22Rv1 (cell line): ENCODE measurements at regions not wholly inside any gene's neighbourhood (a gene's known extent, or its start where the extent isn't known, plus 50 kb on each side); places are given as distances from the start of the nearest gene placed in this dataset.

Source experiments
- H3K27ac ChIP-seq: fragments of 450-650 bp; 2 replicates; pipeline ENCODE4 v1.5.1; 2017
- ZFX ChIP-seq: fragments of 450-650 bp; IDR thresholded peaks from 2 replicates; pipeline ENCODE4 v1.6.1; 2017; ENCODE audit warnings: antibody characterized with exemption, borderline replicate concordance
- TF ChIP-seq, protein P1 (sequence below): fragments of 450-650 bp; IDR thresholded peaks from 2 replicates; pipeline ENCODE4 v1.5.1; 2017; ENCODE audit warnings: mild to moderate bottlenecking

DNA sequence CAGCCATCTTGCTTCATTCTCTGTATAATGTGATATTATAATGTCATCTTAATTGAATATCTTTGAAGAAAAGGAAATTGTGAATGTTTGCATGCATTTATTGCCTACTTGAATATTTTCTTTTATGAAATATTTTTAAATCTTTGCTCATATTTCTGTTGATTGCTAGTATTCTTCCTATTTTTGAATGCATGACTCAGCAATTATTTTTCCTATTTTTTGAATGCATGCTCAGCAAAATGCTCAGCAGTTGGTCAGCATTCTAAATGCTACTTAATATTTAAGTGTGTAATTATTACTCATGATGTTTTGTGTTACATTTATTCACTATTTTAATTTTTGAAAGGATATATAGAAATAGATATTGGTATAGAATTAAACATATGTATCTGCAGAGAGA, 378.3 kb downstream of the CCER1 start:
- TF ChIP-seq, protein P1, sequence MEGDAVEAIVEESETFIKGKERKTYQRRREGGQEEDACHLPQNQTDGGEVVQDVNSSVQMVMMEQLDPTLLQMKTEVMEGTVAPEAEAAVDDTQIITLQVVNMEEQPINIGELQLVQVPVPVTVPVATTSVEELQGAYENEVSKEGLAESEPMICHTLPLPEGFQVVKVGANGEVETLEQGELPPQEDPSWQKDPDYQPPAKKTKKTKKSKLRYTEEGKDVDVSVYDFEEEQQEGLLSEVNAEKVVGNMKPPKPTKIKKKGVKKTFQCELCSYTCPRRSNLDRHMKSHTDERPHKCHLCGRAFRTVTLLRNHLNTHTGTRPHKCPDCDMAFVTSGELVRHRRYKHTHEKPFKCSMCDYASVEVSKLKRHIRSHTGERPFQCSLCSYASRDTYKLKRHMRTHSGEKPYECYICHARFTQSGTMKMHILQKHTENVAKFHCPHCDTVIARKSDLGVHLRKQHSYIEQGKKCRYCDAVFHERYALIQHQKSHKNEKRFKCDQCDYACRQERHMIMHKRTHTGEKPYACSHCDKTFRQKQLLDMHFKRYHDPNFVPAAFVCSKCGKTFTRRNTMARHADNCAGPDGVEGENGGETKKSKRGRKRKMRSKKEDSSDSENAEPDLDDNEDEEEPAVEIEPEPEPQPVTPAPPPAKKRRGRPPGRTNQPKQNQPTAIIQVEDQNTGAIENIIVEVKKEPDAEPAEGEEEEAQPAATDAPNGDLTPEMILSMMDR, result no peak
- no peak for TF ChIP-seq ZFX
- no peak overlapping the region for H3K27ac ChIP-seq

DNA sequence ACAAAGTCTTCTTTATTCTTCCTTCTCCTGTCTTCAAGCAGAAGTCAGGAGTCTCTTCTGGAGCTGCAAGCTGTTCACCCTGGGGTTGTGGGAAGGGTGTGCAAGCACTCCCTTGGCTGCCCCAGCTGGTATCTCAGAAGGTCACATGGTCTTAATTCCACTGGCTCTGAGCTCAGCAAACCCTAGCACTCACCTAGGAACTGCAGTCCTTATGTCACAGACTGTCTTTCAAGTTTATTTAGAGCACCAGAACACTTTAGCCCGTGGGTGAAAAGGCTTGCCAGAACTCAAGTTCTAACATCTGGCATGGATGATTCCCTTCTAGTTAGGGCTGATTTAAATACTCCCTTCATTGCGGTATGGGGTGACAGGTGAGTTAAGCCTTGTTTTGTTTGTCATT, 379.0 kb downstream of the CCER1 start:
- no peak overlapping the region for H3K27ac ChIP-seq

DNA sequence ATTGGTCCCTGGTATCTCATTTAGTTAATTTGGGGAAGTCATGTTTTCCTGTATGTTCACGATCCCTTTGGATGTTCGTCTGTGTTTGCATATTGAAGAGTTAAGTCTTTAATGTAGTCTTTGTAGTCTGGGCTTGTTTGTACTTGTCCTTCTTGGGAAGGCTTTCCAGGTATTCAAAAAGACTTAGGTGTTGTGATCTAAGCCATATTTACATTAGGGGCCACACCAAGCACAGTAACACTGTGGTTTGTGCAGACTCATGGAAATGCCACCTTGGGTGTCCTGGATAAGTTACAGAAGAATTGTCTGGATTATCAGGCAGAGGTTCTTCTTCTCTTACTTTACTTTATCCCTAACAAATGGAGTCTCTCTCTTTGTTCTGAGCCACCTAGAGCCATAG, 380.3 kb downstream of the CCER1 start:
- no peak for TF ChIP-seq ZFX
- TF ChIP-seq, protein P1, result no peak
- no peak overlapping the region for H3K27ac ChIP-seq

More for the DNA sequence above, 379.0 kb downstream of the CCER1 start:
- TF ChIP-seq ZFX, result no peak
- TF ChIP-seq, protein P1, result no peak

DNA sequence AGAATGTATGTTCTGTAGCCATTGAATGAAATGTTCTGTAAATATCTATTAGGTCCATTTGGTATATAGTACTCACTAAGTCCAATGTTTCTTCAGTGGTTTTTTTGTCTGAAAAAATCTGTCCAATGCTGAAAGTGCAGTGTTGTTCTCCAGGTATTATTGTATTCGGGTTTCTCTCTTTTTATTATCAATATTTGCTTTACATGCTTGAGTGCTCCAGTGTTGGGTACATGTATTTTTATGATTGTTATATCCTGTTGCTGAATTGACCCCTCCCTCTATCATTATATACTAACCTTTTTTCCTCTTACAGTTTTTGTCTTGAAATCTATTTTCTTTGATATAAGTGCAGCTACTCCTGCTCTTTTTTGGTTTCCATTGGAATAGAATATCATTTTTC, 382.2 kb downstream of the CCER1 start:
- TF ChIP-seq ZFX, result no peak
- TF ChIP-seq, protein P1, result no peak
- H3K27ac ChIP-seq, result peak overlapping the region; percentile 40

DNA sequence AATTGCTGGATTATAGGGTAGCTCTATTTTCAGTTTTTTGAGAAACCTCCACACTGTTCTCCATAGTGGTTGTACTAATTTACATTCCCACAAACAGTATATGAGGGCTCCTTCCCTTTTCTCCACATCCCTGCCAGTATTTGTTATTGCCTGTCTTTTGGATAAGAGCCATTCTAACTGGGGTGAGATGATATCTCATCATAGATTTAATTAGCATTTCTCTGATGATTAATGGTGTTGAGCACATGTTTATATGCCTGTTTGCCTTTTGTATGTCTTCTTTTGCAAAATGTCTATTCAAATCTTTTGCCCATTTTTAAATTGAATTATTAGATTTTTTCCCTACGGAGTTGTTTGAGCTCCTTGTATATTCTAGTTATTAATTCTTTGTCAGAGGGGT, 385.3 kb downstream of the CCER1 start:
- H3K27ac ChIP-seq, result no peak overlapping the region

DNA sequence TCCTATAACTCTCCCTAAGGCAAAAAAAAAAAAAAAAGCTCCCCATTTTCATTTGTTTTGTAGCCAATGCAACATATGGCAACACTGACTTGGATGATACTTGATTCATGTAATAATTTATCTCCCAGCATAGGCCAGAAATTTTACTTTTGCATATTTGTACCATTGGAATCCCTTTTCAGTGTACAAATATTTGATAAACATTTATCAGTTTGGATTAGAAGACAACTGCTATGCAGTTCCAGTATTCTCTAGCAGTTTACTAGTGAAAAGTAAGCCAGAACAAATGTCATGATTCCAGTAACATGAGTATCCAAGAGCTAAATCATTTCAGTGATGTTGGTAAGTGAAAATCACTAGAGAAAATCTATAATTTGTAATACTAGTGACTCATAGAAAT, 392.3 kb downstream of the CCER1 start:
- H3K27ac ChIP-seq, result no peak overlapping the region
- TF ChIP-seq ZFX, result no peak
- TF ChIP-seq, protein P1, result no peak

More for the DNA sequence above, 385.3 kb downstream of the CCER1 start:
- TF ChIP-seq, protein P1, result no peak
- no peak for TF ChIP-seq ZFX

DNA sequence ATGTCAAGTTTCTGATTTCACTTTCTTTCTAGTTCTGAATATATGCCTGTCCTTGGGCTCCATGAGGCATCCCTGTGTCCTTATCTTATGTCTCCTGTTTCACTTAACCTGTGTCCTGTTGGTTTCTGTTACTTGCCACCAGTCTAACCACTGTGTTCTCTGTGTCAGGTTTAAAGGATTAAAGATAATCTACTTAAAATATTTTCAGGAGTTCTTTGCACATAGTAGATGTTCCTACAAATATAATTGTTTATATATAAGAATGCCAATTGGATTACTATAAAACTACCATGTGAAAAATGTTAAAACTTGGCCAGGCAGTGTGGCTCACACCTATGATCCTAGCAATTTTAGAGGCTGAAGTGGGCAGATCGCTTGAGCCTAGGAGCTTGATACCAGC, 406.4 kb downstream of the CCER1 start:
- no peak overlapping the region for H3K27ac ChIP-seq
- TF ChIP-seq ZFX, result no peak
- TF ChIP-seq, protein P1, result no peak
